IPS-18c (cell line): ENCODE measurements at regions not wholly inside any gene's neighbourhood (a gene's known extent, or its start where the extent isn't known, plus 50 kb on each side); places are given as distances from the start of the nearest gene placed in this dataset.

Experiments used
- H3K4me3 ChIP-seq: 2 replicates; pipeline ENCODE4 v1.7.0; 2013; ENCODE audit warnings: low read depth, mild to moderate bottlenecking, low read length, moderate library complexity; ENCODE audit not compliant: insufficient read depth
- H3K9me3 ChIP-seq: one replicate; pipeline ENCODE4 v1.6.1; 2013; ENCODE audit warnings: mild to moderate bottlenecking, low read length, moderate library complexity; ENCODE audit not compliant: control insufficient read depth, insufficient read depth

DNA sequence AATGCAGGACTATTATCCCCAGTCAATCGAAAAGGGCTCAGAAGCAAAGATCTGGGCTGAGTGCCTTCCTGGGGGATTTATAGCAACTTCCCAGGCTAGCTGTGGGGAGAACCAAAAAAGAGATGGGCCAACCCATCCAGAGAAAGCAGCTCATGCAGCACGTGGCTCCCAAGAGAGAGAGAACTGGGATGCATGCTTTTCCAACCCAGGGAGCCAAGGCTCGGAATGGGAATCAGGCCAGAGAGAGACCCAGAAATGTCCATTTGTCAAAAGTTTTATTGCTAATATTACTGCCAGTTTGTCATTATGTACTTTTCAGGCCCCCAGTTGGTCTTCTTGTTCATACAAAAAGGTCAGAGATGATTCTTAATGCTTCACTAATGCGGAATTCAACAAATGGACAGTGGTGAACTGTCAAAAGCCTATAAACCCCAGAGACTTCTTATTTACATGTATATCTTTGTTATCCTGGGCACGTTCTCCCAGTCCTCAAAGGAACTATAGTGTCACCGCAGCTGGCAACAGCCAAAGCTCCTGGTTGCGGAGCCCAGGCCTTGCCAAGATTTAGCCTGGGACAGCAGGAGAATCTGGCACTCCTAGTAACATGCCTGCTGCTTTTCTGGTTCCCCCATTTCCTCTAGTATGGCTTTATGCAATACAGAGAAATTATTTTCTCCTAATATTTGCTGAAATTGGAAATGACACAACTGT lies 139.1 kb upstream of the POU3F2 start:
- Histone ChIP-seq H3K9me3 (no peaks in the 10 kb centered on the region), H3K4me3 (no peak overlapping the region)

DNA sequence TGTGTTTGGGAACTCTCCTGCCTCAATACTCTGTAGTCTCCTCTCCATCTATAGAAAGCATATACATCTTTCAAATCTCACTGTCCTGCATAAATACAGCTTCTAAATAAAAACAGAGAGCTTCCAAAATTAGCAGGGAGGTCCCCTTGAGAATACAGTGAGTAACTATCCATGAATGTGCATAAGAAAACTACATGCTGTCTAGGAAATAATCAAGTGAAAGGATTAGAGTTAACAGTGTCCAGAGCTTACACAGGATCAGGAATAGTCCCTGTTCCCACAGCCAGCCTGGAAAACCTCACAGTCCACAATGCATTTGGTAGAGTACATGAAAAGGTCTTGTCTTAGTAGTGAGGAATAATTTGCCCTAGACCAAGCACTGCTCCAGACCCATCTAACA lies 123.0 kb upstream of the POU3F2 start:
- Histone ChIP-seq H3K9me3 (no peaks in the 10 kb centered on the region), H3K4me3 (no peak overlapping the region)

DNA sequence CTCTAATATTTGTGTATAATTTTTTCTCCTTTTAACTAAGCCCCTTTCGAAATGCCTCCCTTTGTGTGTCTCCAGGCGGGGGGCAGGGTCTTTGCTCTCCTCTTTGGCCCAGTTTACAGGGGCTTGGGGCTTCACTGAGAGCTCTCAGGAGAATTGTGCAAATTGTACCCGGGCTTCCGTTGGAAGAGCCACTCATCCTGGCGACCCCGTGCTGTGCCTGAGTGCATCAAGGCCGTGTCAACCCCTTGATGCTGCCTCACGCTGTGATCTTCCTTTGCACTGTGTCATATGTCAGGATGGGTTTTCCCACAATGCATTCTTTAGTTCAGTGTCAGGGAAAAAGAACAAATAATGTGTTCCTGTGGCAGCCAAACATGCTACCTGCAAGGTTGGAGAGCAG lies 118.0 kb upstream of the POU3F2 start:
- Histone ChIP-seq H3K9me3 (no peaks in the 10 kb centered on the region), H3K4me3 (no peak overlapping the region)

DNA sequence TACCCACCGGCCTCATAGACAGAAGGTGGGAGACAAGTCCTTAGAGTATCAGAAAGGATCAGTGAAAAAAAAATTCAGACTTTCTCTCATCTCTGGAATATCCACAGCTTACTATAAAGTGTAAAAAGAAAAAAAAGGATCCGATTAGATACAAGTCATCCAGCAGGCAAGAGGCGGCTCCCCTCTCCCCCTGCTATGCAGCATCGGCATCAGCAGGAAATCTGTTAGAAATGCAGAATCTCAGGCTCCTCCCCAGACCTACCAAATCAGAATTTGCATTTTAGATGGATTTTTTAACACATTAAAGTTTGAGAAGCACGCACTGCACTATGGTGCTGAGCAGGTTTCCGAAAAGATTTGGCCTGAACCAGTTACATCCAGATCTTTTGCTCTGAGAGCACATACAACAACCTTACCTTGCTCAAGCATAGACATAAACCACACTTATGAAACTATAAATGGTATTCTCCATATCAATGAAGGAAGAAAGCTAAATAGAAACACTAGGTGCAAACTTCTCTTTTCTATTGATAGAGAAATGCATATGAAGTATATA lies 117.0 kb upstream of the POU3F2 start:
- Histone ChIP-seq H3K4me3 (no peak overlapping the region), H3K9me3 (no peaks in the 10 kb centered on the region)

DNA sequence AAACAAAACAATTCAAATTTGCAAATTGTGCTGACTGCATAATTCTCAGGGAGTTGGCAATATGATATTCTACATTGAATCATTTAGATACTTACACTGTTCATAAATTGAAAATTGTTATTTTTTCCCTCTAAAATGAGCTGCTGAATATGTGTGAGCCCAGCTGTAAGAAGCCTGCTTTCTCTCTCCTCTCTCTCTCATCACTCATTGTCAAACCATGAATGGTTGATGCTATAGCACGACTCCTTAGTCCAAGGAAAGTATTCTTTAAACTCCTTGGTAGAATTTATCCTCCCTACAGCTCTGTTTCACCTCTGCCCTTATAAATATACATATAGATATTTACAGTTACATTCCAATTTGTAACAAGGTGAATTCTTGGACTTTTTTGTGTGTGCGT lies 116.4 kb upstream of the POU3F2 start:
- no peak overlapping the region for H3K4me3 ChIP-seq

DNA sequence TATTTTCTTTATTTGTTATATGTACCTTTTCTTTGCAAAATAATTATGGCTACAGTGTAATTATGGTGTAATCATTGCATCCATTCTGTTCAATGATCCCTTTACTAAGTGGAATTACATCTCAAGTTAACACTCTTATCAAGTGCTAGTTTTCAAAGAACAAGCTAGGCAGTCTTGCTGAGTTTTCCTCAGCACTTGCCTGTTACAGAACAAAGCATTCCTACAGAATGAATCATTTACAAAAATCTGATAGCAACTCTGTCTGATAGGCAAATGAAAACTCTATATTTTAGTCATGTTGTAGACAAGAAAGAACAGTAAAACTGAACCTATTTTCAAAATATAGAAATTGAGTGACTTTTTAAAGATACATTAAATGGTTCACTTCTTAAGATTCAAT lies 109.8 kb upstream of the POU3F2 start:
- Histone ChIP-seq H3K9me3 (no peaks in the 10 kb centered on the region), H3K4me3 (no peak overlapping the region)

More for the DNA sequence above, 116.4 kb upstream of the POU3F2 start:
- no peaks in the 10 kb centered on the region for H3K9me3 ChIP-seq

DNA sequence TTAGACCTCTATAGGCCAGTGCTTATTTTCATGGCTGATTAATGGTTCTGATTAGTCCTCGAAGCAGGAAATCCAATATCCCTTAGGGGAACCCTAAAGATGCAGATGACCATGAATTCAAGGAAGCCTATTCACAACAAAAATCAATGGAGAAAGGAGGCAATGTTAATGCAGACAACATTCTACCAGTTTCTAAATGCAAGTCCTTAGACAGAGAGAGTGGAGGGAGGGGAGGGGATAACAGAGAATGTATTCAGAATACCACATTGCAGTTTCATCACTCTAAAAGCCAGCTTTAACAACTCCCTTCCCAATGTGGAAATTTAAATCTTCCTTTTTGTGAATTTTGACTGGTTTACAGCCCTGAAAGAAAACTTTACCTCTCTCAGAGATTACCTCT lies 87.1 kb upstream of the POU3F2 start:
- no peak overlapping the region for H3K4me3 ChIP-seq

DNA sequence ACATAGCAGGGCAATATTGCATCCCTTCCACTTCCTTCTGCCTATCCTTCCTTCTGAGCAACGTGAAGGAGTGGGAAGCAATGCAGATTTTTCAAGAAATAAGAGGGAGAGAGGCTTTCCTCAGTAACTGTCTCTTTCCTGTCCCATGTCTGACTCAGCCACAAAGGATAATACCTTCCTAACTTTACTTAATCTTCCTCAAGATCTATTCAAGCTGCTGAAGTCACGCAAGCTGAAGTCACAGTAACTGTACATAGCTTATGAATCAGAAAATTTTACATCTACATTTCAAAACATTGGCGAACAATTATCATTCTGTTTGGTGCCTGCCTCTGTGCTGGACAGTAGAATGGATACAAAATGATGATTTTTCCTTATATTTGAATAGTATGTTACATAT lies 86.4 kb upstream of the POU3F2 start:
- Histone ChIP-seq H3K9me3 (no peaks in the 10 kb centered on the region), H3K4me3 (no peak overlapping the region)

More for the DNA sequence above, 87.1 kb upstream of the POU3F2 start:
- no peaks in the 10 kb centered on the region for H3K9me3 ChIP-seq

DNA sequence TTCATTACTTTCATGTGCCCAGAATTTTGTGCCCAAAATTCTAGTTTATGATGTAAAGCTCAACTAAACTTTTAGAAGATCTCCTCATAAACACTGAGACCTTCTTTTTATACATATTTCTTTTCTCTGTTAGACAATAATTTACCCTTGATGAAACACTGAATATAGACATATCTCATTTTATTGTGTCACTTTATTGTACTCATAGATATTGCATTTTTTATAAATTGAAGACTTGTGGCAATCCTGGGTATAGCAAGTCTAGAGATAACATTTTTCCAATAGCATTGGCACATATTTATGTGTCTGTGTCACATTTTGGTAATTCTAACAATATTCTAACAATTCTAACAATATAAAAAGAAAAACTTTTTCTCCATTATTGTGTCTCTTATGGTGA lies 74.9 kb upstream of the POU3F2 start:
- no peak overlapping the region for H3K4me3 ChIP-seq
- H3K9me3 ChIP-seq, result no peaks in the 10 kb centered on the region

DNA sequence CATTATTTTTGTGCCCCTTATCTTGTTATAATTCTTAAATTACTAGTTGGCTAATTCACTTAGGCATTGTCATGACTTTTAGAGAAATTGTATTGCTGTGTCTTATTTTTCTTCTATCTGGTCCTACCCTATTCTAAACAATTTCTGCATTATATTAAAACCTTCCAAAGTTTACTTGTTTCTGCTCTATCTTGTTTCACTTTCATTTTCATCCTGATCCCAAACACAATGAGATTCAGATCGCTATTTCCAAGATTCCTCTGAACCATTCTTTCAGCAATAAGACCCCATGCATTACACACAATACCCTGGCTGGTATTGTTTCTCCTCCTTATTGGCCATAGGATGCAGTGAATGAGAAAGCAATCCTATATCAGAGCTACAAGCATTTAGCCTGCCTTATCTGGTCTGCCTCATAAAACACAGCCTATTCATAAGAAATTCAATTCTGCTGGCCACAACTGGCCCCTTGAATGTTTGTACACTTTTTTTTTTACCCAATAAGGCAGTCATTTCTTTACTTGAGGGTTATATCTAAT lies 69.9 kb upstream of the POU3F2 start:
- H3K9me3 ChIP-seq, result peaks cover 2% of the 10 kb centered on the region
- H3K4me3 ChIP-seq, result no peak overlapping the region

DNA sequence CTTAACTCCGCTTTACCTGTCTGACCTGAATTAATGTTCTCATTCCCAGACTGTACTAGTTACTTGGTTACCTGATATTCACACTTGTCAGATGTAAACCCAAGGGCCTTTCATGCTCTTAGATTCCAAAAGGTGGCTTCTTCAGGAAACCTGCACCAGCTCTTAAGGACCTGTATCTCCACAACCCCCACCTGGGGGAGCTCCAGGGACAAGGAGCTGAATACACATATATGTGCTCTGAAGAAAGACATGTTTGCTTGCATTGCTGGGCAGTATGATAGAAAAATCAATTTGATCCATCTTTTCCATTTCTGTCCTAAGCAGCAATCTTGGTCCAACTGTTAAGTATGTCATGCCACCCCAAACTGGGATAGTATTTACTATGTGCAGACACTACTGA lies 64.8 kb upstream of the POU3F2 start:
- Histone ChIP-seq H3K9me3 (peaks cover 4% of the 10 kb centered on the region), H3K4me3 (no peak overlapping the region)

DNA sequence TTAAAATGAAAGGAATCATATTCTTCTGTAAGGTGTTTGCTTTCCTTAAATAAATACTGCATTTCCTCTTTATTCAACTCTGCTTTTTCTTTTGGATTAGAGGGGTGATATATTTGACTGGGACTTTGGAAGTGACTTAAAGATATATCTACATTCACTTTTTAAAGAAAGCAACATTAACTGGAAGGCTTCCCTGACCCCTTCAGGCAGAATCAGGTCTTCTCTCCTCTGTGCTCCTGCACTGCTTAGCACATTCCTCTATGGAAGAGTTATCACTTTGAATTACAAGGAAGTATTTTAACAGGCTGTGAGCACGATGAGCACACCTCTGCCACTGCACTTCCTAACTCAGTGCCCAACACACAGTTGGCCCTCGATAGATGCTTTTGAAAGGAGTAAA lies 59.2 kb upstream of the POU3F2 start:
- Histone ChIP-seq H3K9me3 (peaks cover 2% of the 10 kb centered on the region), H3K4me3 (no peak overlapping the region)

DNA sequence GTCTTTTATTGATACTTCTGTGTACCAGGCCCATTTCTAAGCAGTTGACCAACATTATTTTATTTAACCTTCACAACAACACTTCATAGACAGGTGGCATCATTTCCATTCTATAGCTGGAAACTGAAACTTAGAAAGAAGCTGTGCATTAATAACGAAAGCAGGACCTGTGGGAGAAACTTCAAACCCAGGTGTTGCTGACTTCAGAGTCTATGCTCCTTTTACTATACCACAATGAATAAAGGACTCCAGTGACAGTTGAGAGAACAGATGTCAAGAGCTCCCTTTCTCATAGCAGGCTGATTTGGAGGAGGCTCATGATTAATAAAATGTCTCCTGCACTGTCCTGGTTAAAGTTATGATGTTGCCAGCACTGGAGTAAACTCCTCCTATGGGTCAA lies 56.6 kb upstream of the POU3F2 start:
- H3K9me3 ChIP-seq, result peaks cover 2% of the 10 kb centered on the region
- H3K4me3 ChIP-seq, result no peak overlapping the region

DNA sequence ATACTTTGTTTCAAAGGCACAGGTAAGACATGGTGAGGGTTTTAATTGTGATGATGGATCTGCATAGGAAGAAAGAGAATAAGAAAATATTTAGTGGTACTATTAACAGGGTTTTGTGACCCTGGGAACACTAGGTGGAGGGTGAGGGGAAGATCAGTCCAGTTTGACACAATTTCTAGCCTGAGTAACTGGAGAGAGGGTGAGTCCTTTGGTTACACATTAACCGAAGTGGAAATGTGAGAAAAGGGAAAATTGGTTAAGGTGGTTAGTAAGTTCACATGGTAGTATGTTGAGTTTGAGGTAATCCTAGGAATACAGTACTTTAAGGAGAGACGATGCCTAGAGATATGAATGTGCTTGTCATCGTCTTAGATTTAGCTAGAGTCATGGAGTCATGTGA lies 54.8 kb upstream of the POU3F2 start:
- Histone ChIP-seq H3K9me3 (no peaks in the 10 kb centered on the region), H3K4me3 (no peak overlapping the region)

DNA sequence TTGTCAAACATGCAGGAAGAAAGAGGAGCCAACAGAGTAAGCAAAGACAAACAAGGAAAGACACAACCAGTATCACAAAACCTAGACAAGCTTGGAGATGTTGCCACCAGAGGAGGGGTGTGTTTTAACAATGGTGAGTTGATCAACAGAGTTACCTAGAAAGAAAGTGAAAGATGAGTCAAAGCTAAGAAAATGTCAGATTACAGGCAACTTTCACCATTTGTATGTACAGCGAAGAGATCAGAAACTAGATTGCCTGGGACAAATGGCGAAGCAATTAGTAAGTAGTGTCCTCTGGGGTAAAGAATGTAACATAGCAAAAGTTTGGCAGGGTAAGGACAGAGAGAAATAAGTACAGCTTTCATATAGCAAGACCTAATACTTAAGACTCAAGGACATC lies 51.6 kb upstream of the POU3F2 start:
- Histone ChIP-seq H3K9me3 (no peaks in the 10 kb centered on the region), H3K4me3 (no peak overlapping the region)

DNA sequence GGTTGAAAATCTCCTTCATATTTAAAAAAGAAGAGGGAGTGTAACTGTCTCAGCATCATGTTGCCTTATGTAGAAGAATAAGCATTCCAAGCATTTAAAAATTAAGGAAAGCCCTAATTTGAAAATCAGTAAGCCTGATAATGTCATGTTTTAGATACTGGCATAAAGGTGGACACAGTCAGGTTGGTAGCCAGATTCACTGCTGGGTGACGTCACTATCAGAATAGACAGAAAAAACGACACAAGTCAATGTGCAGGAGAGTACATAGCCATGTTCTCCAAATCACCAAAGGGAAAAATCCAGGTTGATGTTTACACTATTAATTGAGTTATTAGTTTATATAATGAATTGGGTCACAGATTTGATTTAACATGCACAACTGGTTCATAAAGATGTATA lies 50.8 kb upstream of the POU3F2 start:
- no peak overlapping the region for H3K4me3 ChIP-seq
- H3K9me3 ChIP-seq, result no peaks in the 10 kb centered on the region
